Lower leg skin (tissue), 3 donors: ENCODE measurements at regions not wholly inside any gene's neighbourhood (a gene's known extent, or its start where the extent isn't known, plus 50 kb on each side); places are given as distances from the start of the nearest gene placed in this dataset.

ENCODE experiments used
- CTCF ChIP-seq, 3 donors: fragments of 450-650 bp; IDR thresholded peaks; one replicate each; pipeline ENCODE4 v1.5.1; 2016; ENCODE audit warnings: antibody characterized with exemption in 3 of 3, mild to moderate bottlenecking in 3 of 3, moderate library complexity in 2 of 3
- POLR2A ChIP-seq, 2 donors: fragments of 450-650 bp; IDR thresholded peaks; one replicate each; pipeline ENCODE4 v1.6.1; 2016 to 2017; ENCODE audit warnings: antibody characterized with exemption in 2 of 2, mild to moderate bottlenecking in 1 of 2, moderate library complexity in 1 of 2

GRCh38 chr3:84566256-84566655 lies 392.5 kb upstream of the CADM2 start:
- TF ChIP-seq CTCF (IDR thresholded peaks at IDR 0.05) = no peak
- TF ChIP-seq POLR2A (IDR thresholded peaks at IDR 0.05) = no peak
